Small intestine (tissue), 7 donors: ENCODE measurements at regions not wholly inside any gene's neighbourhood (a gene's known extent, or its start where the extent isn't known, plus 50 kb on each side); places are given as distances from the start of the nearest gene placed in this dataset.

Experiments
- DNase-seq, 2 donors: peaks; one replicate each; pipeline versions ENCODE4 v3.0.0 to v3.0.0-alpha.2; 2013
- FAIRE-seq: peaks from 2 replicates; lab custom pipeline; 2012; peaks lifted over from hg19 to GRCh38; lab: Jason Lieb, UNC
- H3K27ac ChIP-seq, 3 donors: one replicate each; pipeline ENCODE4 v1.5.1; 2013; ENCODE audit warnings: low read length in 2 of 3, mild to moderate bottlenecking in 2 of 3, control low read depth in 1 of 3, inconsistent platforms in 1 of 3, low read depth in 1 of 3, moderate library complexity in 1 of 3
- H3K27me3 ChIP-seq, 3 donors: one replicate each; pipeline ENCODE4 v1.6.1; 2013; ENCODE audit warnings: low read length in 3 of 3, inconsistent platforms in 1 of 3; ENCODE audit not compliant: control insufficient read depth in 3 of 3, insufficient read depth in 3 of 3
- H3K36me3 ChIP-seq, 3 donors: one replicate each; pipeline ENCODE4 v1.6.1; 2013; ENCODE audit warnings: low read length in 3 of 3, inconsistent platforms in 1 of 3, low read depth in 1 of 3, mild to moderate bottlenecking in 1 of 3, moderate library complexity in 1 of 3; ENCODE audit not compliant: control insufficient read depth in 3 of 3, insufficient read depth in 2 of 3
- H3K4me1 ChIP-seq, 3 donors: one replicate each; pipeline ENCODE4 v1.6.1; 2013; ENCODE audit warnings: low read length in 2 of 3, inconsistent platforms in 1 of 3, low read depth in 1 of 3, mild to moderate bottlenecking in 1 of 3, moderate library complexity in 1 of 3; ENCODE audit not compliant: control insufficient read depth in 3 of 3, insufficient read depth in 2 of 3
- H3K4me3 ChIP-seq, 3 donors: one replicate each; pipeline ENCODE4 v1.5.1; 2013; ENCODE audit warnings: low read length in 3 of 3, control low read depth in 1 of 3, inconsistent platforms in 1 of 3, low read depth in 1 of 3, mild to moderate bottlenecking in 1 of 3, moderate library complexity in 1 of 3
- H3K9me3 ChIP-seq, 2 donors: one replicate each; pipeline ENCODE4 v1.6.1; 2013; ENCODE audit warnings: low read depth in 1 of 2, low read length in 1 of 2; ENCODE audit not compliant: control insufficient read depth in 2 of 2, insufficient read depth in 1 of 2
- WGBS, 3 donors: extraction: QIAGEN DNeasy Blood & Tissue Kit; methylation state at CpG; one replicate each; pipeline ENCODE4 v1.1.7; 2013; 5-methylcytosine and 5-hydroxymethylcytosine counted together
- donor health status: healthy with polysubstance abuse.
- donor health status: control.
- donor health status: control.
- donor health status: Bipolar disorder and iron deficiency.
- donor health status: healthy.

DNA sequence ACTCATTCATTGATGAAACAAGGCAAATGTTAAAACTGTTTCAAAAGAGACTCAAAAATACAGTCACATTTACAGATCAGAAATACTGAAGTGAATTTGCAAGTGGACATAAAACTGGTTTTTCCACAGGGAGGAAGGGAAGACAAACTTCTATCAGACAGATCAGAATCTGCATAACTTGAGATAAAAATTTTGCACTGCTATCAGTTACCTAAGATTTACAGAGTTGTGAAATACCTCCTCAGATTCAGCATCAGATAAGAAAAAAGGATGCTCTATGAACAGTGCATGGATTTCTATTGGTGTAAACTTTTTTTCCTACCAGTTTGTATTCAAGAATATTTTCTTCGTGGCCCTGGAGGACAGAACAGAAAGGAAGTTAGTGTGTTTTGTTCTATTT is 575.4 kb downstream of the RWDD3 start:
- 29 to 61% (median 58%) methylated on average over 1 of the region's 1 CpG for WGBS, 3 donors
- Histone ChIP-seq H3K4me3 (no peak overlapping the region), H3K27me3 (no peaks in the 10 kb centered on the region), H3K27ac (no peak overlapping the region), H3K9me3 (no peaks in the 10 kb centered on the region), H3K4me1 (no peaks in the 10 kb centered on the region), H3K36me3 (no peaks in the 10 kb centered on the region)
- FAIRE-seq (no peak), DNase-seq (no peak)

DNA sequence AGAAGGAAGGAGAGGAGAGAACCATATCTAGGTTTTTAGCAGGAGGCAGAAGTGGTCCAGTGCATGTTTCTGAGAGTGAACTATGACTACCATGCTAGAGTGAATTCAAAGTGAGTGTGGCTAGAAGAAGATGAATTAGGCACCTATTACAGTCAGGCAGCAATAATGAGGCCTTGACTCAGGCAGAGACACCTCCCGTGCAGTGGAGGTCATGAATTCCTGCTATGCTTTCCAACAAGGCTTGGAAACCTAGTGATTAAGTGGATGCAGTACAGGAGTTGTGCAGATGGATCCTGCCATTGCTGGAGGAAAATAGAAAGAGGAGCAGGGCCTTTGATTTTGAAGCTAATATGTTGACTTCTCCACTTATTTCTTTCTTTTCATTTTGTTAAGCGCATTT is 581.5 kb downstream of the RWDD3 start:
- H3K27me3 ChIP-seq: no peaks in the 10 kb centered on the region
- no peaks in the 10 kb centered on the region for H3K4me1 ChIP-seq
- no peak for FAIRE-seq
- WGBS, 3 donors: 45 to 79% (median 62%) methylated on average over 2 of the region's 2 CpGs
- no peak for DNase-seq
- H3K27ac ChIP-seq: no peak overlapping the region
- no peaks in the 10 kb centered on the region for H3K9me3 ChIP-seq
- H3K36me3 ChIP-seq: no peaks in the 10 kb centered on the region
- no peak overlapping the region for H3K4me3 ChIP-seq

DNA sequence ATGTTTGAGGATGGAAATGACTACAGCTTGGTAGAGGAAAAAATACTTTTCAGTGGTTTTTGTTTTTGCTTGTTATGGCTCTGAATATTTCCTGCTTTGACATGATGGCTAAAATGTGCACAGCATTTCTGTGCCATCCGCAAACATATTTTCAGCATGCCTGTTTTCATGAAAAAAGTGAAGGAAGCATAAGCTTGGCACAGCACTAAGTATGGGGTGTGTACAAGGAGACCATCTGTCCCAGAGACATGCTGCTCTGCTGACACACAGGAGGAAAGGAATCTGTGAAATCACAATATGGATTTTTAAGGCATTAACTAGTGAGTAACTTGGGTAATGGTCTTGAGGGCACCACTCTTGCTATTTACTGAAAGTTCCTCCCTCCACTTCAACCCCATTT is 595.5 kb downstream of the RWDD3 start:
- no peak for FAIRE-seq
- H3K9me3 ChIP-seq: no peaks in the 10 kb centered on the region
- 95 to 97% (median 97%) methylated on average over 1 of the region's 1 CpG for WGBS, 3 donors

DNA sequence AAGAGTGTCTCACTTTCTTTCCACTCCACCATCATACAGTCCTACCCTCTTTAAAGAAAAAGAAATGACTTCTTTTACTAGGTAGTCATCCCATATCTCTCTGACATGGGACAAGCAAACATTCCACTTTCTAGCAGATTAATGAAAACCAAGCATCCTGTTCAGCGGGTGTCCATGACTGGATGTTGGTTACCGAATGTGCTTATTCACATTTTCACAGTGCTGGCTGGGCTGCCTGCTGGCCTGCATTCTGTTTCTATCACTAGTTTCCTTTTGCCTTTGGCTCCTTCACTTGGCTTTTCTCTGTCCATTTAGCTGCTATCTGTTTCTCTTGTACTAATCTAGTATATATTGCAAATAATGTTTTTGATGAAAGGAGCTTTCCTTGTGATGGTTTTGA is 598.4 kb downstream of the RWDD3 start:
- H3K9me3 ChIP-seq: no peaks in the 10 kb centered on the region
- no peak overlapping the region for H3K27ac ChIP-seq
- no peaks in the 10 kb centered on the region for H3K4me1 ChIP-seq
- WGBS, 3 donors: 53 to 77% (median 73%) methylated on average over 2 of the region's 2 CpGs
- no peaks in the 10 kb centered on the region for H3K36me3 ChIP-seq
- no peaks in the 10 kb centered on the region for H3K27me3 ChIP-seq
- no peak overlapping the region for H3K4me3 ChIP-seq
- DNase-seq: no peak
- no peak for FAIRE-seq

More for the DNA sequence above, 595.5 kb downstream of the RWDD3 start:
- no peaks in the 10 kb centered on the region for H3K36me3 ChIP-seq
- H3K4me1 ChIP-seq: no peaks in the 10 kb centered on the region
- H3K4me3 ChIP-seq: no peak overlapping the region
- no peak overlapping the region for H3K27ac ChIP-seq
- no peak for DNase-seq
- H3K27me3 ChIP-seq: no peaks in the 10 kb centered on the region

DNA sequence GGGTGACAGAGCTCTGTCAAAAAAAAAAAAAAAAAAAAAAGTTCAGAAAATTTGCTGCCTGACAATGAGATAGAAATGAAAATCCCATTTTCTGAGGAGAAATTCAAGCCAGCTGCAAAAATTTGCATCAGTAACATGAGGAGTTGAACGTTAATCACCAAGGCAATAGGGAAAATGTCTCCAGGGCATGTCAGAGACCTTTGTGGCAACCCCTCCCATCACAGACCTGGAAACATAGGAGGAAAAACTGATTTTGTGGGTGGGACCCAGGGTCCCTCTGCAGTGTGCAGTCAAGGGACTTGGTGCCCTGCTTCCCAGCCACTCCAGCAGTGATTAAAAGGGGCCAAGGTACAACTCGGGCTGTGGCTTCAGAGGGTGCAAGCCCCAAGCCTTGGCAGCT is 615.4 kb downstream of the RWDD3 start:
- DNase-seq: no peak
- H3K9me3 ChIP-seq: peaks cover 0 to 5% of the 10 kb centered on the region in 2 donors
- H3K36me3 ChIP-seq: no peaks in the 10 kb centered on the region
- no peaks in the 10 kb centered on the region for H3K4me1 ChIP-seq
- H3K4me3 ChIP-seq: no peak overlapping the region
- no peaks in the 10 kb centered on the region for H3K27me3 ChIP-seq
- H3K27ac ChIP-seq: no peak overlapping the region
- no peak for FAIRE-seq
- WGBS, 3 donors: 61 to 81% (median 66%) methylated on average over 2 of the region's 2 CpGs

DNA sequence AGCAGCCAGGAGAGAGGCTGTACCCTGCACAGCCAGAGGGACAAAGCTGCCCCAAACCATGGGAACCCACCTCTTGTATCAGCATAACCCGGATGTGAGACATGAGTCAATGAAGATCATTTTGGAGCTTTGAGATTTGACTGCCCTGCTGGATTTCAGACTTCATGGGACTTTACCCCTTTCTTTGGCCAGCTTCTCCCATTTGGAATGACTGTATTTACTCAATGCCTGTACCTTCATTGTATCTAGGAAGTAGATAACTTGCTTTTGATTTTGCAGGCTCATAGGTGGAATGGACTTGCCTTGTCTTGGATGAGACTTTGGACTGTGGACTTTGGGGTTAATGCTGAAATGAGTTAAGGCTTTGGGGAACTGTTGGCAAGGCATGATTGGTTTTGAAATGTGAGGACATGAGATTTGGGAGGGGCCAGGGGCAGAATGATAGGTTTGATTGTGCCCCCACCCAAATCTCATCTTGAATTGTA is 616.2 kb downstream of the RWDD3 start:
- Histone ChIP-seq H3K27ac (no peak overlapping the region), H3K4me3 (no peak overlapping the region), H3K9me3 (peaks cover 0 to 5% of the 10 kb centered on the region in 2 donors), H3K27me3 (no peaks in the 10 kb centered on the region), H3K4me1 (no peaks in the 10 kb centered on the region), H3K36me3 (no peaks in the 10 kb centered on the region)
- FAIRE-seq (no peak), DNase-seq (no peak)
- WGBS, 3 donors: 31 to 71% (median 33%) methylated on average over 1 of the region's 1 CpG

DNA sequence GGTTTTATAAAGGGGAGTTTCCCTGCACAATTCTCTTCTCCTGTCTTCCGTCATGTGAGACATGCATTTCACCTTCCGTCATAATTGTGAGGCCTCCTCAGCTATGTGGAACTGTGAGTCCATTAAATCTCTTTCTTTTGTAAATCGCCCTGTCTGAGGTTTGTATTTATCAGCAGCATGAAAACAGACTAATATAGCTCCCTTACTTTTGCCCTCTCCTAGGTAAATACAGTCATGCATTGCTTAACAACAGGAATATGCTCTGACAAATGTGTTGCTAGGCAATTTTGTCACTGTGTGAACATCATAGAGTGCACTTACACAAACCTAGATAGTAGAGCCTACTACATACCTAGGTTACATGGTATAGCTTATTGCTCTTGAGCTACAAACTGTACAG is 616.8 kb downstream of the RWDD3 start:
- no peaks in the 10 kb centered on the region for H3K27me3 ChIP-seq
- no peak for FAIRE-seq
- WGBS, 3 donors: 47 to 72% (median 49%) methylated on average over 3 of the region's 3 CpGs
- H3K27ac ChIP-seq: no peak overlapping the region
- peaks cover 0 to 5% of the 10 kb centered on the region in 2 donors for H3K9me3 ChIP-seq
- no peak overlapping the region for H3K4me3 ChIP-seq
- no peak for DNase-seq
- H3K4me1 ChIP-seq: no peaks in the 10 kb centered on the region
- H3K36me3 ChIP-seq: no peaks in the 10 kb centered on the region

DNA sequence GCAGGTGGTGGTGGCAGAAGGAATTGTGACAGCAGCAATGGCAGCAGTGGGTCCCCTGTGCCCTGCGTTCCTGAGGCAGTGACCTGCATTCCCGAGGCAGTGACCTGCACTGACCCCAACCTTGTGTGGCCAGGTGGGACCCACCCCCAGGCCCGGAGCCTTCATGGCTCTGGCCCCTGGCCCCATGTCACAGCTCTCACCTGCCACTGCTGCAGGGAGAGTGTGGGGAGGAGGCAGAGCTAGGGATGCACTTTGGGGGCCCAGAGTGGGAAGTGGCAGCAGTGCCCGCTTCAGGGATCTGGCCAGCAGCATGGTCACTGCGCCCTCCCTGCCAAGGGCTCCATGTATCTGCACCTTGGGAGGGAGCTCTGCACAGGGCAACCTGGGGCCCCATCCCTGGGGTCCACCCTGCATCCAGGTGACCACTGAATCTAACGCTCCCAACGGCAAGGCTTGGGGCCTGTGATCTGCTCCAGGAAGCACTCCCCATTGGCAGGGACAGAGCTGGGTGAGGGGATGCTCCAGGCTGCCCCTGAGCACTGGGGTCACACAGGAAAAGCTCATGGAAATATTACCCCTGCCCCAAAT is 618.6 kb downstream of the RWDD3 start:
- FAIRE-seq (no peak), DNase-seq (no peak)

DNA sequence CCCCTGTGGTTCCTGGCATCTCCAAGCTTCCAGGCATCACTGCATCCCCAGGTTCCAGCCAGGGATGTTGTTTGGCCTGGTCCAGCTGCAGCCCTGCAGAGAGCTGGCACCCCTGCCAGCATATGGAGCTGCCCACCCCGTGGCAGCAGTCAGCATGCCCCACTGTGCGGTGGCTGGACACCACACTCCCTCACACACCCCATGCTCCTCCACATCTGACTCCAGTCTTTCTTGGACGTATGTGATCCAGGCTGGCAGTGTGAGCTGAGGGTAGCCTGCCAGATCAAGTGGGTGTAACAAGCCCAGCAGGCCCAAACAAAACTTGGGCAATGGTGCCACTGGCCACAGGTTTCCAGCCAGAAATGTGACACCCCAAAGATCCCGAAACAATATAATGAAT is 620.4 kb downstream of the RWDD3 start:
- FAIRE-seq (no peak), DNase-seq (no peak)
- H3K27me3 ChIP-seq: no peaks in the 10 kb centered on the region
- H3K27ac ChIP-seq: no peak overlapping the region
- no peaks in the 10 kb centered on the region for H3K4me1 ChIP-seq
- WGBS, 3 donors: 51 to 62% (median 56%) methylated on average over 4 of the region's 4 CpGs
- H3K36me3 ChIP-seq: no peaks in the 10 kb centered on the region
- H3K4me3 ChIP-seq: no peak overlapping the region
- H3K9me3 ChIP-seq: peaks cover 0 to 5% of the 10 kb centered on the region in 2 donors

More for the DNA sequence above, 618.6 kb downstream of the RWDD3 start:
- H3K4me1 ChIP-seq: no peaks in the 10 kb centered on the region
- WGBS, 3 donors: 71 to 82% (median 78%) methylated on average over 7 of the region's 7 CpGs
- no peaks in the 10 kb centered on the region for H3K27me3 ChIP-seq
- no peaks in the 10 kb centered on the region for H3K36me3 ChIP-seq
- no peak overlapping the region for H3K27ac ChIP-seq
- H3K4me3 ChIP-seq: no peak overlapping the region
- H3K9me3 ChIP-seq: peaks cover 0 to 5% of the 10 kb centered on the region in 2 donors
